ENCODE measurements at regions not wholly inside any gene's neighbourhood (a gene's known extent, or its start where the extent isn't known, plus 50 kb on each side); places are given as distances from the start of the nearest gene placed in this dataset.

- no peak for DNase-seq
These were observed 58.9 kb upstream of the RAI2 start for GRCh38 chrX:17919896-17920446.

GRCh38 chrX:17917945-17918577 lies 57.0 kb upstream of the RAI2 start:
- no peak for DNase-seq

GRCh38 chrX:17913801-17914200 lies 52.7 kb upstream of the RAI2 start:
- DNase-seq, result no peak
